Posterior cingulate gyrus (tissue), 11 donors: ENCODE measurements at regions not wholly inside any gene's neighbourhood (a gene's known extent, or its start where the extent isn't known, plus 50 kb on each side); places are given as distances from the start of the nearest gene placed in this dataset.
A peak's percentile ranks its signal among the peaks of the same experiment; 100 is the strongest.

Source experiments
- DNase-seq, 10 donors: peaks; one replicate each; pipeline versions ENCODE4 v3.0.0 to v3.0.0-alpha.2; 2020 to 2021; ENCODE audit warnings: mixed read lengths in 3 of 10
- intact Hi-C: fragments of 100-400 bp; cut with DNase I; formaldehyde crosslinking; loops from one replicate; pipeline ENCODE4 v1.15.1; 2023

GRCh38 chr14:53810221-53810620 lies 146.4 kb downstream of the BMP4 start:
- intact Hi-C loops, result no loop called here
- DNase-seq, result no peak

DNA sequence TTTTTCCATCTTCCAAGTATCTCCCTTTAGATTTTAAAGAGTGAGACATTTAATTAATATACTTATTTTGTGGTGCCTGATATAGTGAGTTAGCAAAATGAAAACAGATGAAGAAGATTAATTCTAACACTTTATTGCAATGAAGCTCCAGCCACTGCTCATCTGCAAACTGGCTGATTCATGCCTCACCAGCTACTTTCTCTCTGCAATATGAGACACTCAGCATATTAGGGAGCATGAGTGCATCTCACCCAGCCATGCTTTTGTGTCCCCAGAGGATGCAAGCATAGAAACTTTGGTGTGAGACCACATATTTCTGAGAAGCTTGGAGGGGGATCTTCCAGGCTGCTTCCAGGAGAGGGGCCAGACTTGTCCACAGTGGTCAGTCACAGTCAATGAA lies 148.6 kb downstream of the BMP4 start:
- intact Hi-C loops, result no loop called here
- no peak for DNase-seq

- DNase-seq, result no peak
- intact Hi-C loops, result no loop called here
Observed at GRCh38 chr14:53807542-53807941, 149.1 kb downstream of the BMP4 start.

- intact Hi-C loops, result no loop called here
- no peak for DNase-seq
Observed at GRCh38 chr14:53807108-53807507, 149.5 kb downstream of the BMP4 start.

- intact Hi-C loops, result no loop called here
- no peak for DNase-seq
Observed at GRCh38 chr14:53796734-53797133, 159.9 kb downstream of the BMP4 start.

DNA sequence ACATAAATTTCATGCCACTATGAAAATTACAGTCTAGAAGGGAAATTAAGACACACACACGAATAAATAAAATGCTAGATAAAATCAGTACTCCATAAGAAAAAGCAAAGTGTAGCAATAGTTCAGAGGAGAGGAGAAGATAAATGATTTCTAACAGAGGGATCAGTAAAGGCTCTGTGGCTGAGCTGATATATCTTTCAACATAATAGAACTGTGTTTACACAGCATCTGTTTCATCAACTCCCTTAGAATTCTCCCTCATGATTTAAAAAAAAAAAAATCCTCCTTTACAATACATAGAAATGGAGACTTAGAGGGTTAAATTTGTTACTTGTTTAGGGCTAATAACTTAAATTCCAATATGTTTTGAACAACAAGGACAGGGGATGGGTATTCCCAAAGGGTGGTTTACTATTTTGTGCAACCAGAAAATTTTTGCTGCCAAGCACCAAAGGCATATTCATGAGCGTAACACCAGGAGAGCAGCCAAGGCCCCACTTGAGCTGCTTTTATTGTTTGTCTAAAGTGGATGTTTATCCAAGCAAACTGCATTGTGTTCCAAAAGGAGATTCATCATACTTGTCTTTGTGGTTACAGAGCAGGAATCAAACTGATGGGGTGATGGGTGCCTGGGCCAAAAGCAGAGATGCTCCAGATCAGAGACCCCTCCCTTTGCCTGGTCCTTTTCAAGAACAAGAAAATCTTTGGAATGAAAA lies 162.7 kb downstream of the BMP4 start:
- intact Hi-C loops, result no loop called here
- peak in 3 of 10 donors; percentile 21 to 74 (median 22) for DNase-seq

DNA sequence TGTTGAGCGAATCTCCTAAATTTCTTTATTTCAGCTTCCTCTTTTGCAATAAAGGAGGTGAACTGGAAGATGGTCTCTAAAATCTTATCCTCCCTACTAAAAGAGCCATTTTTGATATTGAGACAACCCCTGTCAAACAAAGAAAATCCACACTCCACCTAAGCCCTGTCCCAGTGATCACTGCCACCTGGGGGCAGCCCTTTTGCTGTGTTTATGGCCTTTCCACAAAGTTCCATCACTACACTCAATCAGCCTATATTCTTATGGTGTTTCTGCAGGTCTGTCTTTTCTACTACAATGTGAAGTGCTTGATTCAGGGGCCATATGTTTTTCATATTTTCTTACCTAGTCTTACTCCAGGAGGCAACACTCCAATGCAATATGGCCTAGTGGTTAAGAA lies 163.7 kb downstream of the BMP4 start:
- no peak for DNase-seq
- intact Hi-C loops, result no loop called here

DNA sequence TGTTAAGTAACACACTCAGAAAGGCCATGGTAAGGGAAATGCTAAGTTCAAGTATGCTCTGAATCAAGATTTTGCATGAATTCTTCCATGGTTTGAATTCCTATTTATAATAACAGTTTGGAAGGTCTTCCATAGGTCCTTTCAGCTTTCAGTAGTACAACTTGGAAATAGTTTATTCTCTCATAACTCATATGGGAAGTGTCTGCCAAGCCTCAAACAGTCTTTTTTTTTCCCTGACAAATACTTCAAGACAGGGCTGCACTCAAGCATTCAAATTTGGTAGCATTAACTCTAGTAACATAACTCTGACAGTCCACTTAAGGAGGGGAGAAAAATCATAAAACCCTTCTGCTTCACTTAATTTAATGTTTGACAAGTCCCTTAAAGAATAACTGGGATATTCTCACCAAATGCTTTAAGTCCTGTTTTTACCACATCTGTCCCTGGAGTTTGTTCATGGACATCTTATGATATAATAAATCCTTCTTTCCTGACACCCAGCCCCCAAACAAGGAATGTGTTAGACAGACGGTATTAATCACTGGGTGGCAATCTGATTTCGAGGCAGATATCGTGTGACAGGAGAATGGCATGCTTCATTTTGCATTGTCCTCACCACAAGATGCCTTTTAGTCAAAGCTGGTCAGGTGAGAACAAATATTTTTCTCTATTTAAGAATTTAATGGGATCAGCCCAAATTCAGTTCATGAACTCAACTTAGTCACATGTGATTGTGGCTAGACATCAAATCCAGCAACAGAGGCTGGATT lies 165.7 kb downstream of the BMP4 start:
- DNase-seq, result no peak

DNA sequence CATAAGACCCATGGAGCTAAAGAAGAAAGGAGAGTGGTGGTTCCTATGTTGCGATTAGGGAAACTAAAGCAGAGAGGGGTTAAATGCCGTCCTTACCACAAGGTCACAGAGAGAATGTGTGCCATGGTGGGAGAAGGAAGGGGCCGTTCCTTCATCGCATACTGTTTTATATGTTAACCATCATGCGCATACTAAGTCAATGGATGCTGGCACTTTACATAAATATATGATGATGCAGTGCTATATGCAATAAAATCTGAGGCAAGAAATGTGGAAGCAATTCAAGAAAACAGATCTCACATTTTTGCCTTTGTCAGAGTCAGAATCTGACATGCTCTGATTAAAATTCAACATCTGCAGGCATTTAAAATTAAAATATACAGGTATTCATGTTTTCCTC lies 168.1 kb downstream of the BMP4 start:
- intact Hi-C loops, result no loop called here
- no peak for DNase-seq

More for the DNA sequence above, 165.7 kb downstream of the BMP4 start:
- intact Hi-C loops, result no loop called here

- intact Hi-C loops, result no loop called here
Observed at GRCh38 chr14:53786045-53786444, 170.6 kb downstream of the BMP4 start.

GRCh38 chr14:53784688-53785087 lies 171.9 kb downstream of the BMP4 start:
- intact Hi-C loops, result no loop called here

More at GRCh38 chr14:53786045-53786444, 170.6 kb downstream of the BMP4 start:
- peak in 3 of 10 donors; percentile 24 to 73 (median 70) for DNase-seq

GRCh38 chr14:53783256-53783655 lies 173.4 kb downstream of the BMP4 start:
- DNase-seq, result no peak
- intact Hi-C loops, result no loop called here

More at GRCh38 chr14:53784688-53785087, 171.9 kb downstream of the BMP4 start:
- DNase-seq, result no peak

DNA sequence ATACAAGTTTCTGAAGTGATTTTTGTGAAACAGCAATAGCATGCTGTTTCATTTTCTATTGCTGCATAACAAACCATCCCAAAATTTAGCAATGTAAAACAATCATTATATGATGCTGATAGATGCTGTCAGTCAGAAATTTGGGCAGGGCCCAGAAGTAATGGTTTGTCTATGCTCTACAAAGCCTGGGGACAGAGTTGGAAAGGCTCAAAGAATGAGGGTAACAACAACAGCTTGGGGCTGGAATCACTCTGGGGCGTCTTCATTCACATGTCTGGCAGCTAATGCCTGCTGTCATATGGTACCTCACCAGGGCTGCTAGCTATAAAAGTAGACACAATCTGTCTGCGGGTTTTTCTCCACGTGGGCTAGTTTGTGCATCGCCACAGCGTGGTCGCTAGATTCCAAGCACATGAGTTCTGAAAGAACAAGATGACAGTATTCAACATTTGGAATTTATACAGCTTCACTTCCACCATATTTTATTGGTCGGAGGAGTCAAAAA lies 176.5 kb downstream of the BMP4 start:
- no peak for DNase-seq
- intact Hi-C loops, result no loop called here

DNA sequence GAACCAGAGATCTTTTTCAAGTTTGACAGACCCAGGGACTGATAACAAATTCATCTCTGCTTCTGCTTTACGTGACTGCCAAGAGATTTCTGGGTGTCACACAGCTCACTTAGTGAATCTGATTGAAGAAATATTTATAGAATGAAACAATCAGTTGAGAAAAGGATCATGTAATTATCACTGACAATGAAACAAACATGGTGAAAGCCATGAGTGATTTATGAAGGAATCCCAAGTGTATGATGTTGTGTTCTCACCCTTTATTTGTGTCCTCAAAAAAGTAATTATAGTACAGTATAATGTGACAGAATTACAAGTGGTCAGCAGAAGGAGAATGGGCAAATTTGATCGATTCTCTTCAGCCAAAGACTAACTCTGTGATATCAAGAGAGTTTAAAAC lies 177.3 kb downstream of the BMP4 start:
- intact Hi-C loops, result no loop called here
- DNase-seq, result no peak

- intact Hi-C loops, result no loop called here
- no peak for DNase-seq
Observed at GRCh38 chr14:53778263-53778662, 178.4 kb downstream of the BMP4 start.

- intact Hi-C loops, result no loop called here
- DNase-seq, result no peak
Observed at GRCh38 chr14:53772936-53773335, 183.7 kb downstream of the BMP4 start.

- no peak for DNase-seq
- intact Hi-C loops, result no loop called here
Observed at GRCh38 chr14:53767566-53767965, 189.1 kb downstream of the BMP4 start.

- intact Hi-C loops, result no loop called here
- no peak for DNase-seq
Observed at GRCh38 chr14:53766601-53767000, 190.0 kb downstream of the BMP4 start.

DNA sequence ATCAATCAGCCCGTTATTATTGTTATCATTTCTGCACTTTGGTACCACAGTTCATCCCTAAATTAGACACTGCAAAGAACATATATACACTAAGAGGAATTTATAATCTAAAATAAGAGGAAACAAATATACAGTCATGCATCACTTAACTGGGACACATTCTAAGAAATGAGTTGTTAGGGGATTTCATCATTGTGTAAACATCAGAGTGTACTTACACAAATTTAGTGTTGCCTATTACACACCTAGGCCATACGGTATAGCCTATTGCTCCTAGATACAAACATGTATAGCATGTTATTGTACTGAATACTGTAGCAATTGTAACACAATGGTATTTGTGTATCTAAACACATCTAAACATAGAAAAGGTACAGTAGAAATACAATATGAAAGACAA lies 190.5 kb downstream of the BMP4 start:
- no peak for DNase-seq
- intact Hi-C loops, result no loop called here

DNA sequence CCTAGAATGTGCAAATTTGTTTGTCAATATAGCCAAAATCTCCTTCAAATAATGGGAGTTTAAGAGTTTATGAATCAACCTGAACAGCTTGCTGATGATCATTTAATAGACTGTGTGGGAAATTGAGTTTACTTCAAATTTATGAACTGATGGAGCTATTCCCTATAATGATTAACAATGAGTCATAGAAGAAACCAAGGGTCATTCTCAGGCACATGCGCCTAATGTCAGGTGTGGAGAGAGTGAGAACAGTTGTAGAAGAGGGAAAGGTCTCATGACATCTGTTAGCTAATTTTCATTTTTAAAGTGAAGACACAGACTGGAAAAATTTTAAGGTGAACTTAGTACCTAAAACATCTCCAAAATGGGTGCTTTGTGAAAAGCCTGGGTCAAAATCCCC lies 191.8 kb downstream of the BMP4 start:
- DNase-seq, result no peak
- intact Hi-C loops, result no loop called here

DNA sequence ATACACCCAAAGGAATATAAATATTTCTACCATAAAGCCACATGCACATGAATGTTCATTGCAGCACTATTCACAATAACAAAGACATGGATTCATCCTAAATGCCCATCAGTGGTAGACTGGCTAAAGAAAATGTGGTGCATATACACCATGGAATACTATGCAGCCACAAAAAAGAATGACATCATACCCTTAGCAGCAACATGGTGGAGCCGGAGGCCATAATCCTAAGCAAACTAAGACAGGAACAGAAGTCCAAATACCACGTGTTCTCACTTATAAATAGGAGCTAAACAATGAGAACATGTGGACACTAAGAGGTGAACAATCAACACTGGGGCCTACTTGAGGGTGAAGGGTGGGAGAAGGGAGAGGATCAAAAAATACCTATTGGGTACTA lies 198.5 kb downstream of the BMP4 start:
- DNase-seq, result no peak

DNA sequence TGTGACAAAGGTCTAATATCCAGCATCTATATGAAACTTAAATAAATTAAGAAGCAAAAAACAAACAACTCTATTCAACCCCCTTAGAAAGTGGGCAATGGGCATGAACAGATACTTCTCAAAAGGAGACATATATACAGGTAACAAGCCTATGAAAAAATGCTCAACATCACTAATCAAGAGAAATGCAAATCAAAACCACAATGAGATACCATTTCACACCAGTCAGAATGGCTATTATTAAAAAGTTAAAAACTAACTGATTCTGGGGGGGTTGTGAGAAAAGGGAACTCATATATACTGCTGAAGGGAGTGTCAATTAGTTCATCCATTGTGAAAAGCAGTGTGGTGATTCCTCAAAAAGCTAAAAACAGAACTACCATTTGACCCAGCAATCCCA lies 198.9 kb downstream of the BMP4 start:
- intact Hi-C loops, result no loop called here

More for the DNA sequence above, 198.5 kb downstream of the BMP4 start:
- intact Hi-C loops, result no loop called here

More for the DNA sequence above, 198.9 kb downstream of the BMP4 start:
- no peak for DNase-seq
